ENCODE measurements at regions not wholly inside any gene's neighbourhood (a gene's known extent, or its start where the extent isn't known, plus 50 kb on each side); places are given as distances from the start of the nearest gene placed in this dataset.
"Not testable (repeated sequence)": the region's sequence is repeated elsewhere in the genome, so short reads cannot be mapped to it uniquely, and the experiment has no call there.

GRCh38 chr12:25615119-25615518 is 62.0 kb upstream of the LMNTD1 start:
- no peak for DNase-seq

GRCh38 chr12:25616286-25616685 is 63.2 kb upstream of the LMNTD1 start:
- no peak for DNase-seq

- DNase-seq: no peak
Measured at GRCh38 chr12:25617991-25618390, 64.9 kb upstream of the LMNTD1 start.

- no peak for DNase-seq
Measured at GRCh38 chr12:25623816-25624215, 70.7 kb upstream of the LMNTD1 start.

- no peak for DNase-seq
Measured at GRCh38 chr12:25625146-25625545, 72.1 kb upstream of the LMNTD1 start.

- DNase-seq: no peak
Measured at GRCh38 chr12:25629341-25629740, 76.3 kb upstream of the LMNTD1 start.

- not testable (repeated sequence) for DNase-seq
Measured at GRCh38 chr12:25630735-25631515, 77.8 kb upstream of the LMNTD1 start.

GRCh38 chr12:25633149-25633548 is 80.1 kb upstream of the LMNTD1 start:
- not testable (repeated sequence) for DNase-seq

- DNase-seq: no peak
Measured at GRCh38 chr12:25637752-25638151, 84.7 kb upstream of the LMNTD1 start.

GRCh38 chr12:25639406-25639805 is 86.3 kb upstream of the LMNTD1 start:
- DNase-seq: no peak

GRCh38 chr12:25644979-25645378 is 91.9 kb upstream of the LMNTD1 start:
- no peak for DNase-seq

GRCh38 chr12:25645427-25645826 is 92.3 kb upstream of the LMNTD1 start:
- no peak for DNase-seq

GRCh38 chr12:25651931-25652330 is 98.8 kb upstream of the LMNTD1 start:
- no peak for DNase-seq

GRCh38 chr12:25652371-25652770 is 99.3 kb upstream of the LMNTD1 start:
- no peak for DNase-seq

GRCh38 chr12:25653487-25654175 is 100.5 kb upstream of the LMNTD1 start:
- DNase-seq: no peak

GRCh38 chr12:25655702-25656101 is 102.6 kb upstream of the LMNTD1 start:
- no peak for DNase-seq

GRCh38 chr12:25659621-25660020 is 106.5 kb upstream of the LMNTD1 start:
- DNase-seq: no peak

- no peak for DNase-seq
Measured at GRCh38 chr12:25670076-25671055, 117.3 kb upstream of the LMNTD1 start.

- no peak for DNase-seq
Measured at GRCh38 chr12:25675808-25676207, 122.7 kb upstream of the LMNTD1 start.

GRCh38 chr12:25677232-25677937 is 124.3 kb upstream of the LMNTD1 start:
- DNase-seq: no peak

GRCh38 chr12:25681580-25681979 is 128.5 kb upstream of the LMNTD1 start:
- DNase-seq: no peak

GRCh38 chr12:25682421-25682820 is 129.3 kb upstream of the LMNTD1 start:
- DNase-seq: no peak

Data from skin of body (tissue), 1 donor.